Fibroblast of lung (primary cell): ENCODE measurements at regions not wholly inside any gene's neighbourhood (a gene's known extent, or its start where the extent isn't known, plus 50 kb on each side); places are given as distances from the start of the nearest gene placed in this dataset.

Experiments used
- DNase-seq, 2 donors: peaks; one replicate each; pipeline versions ENCODE4 v3.0.0 to v3.0.0-alpha.2; 2010; ENCODE audit warnings: low read depth in 2 of 2
- H2AFZ ChIP-seq: 2 replicates; pipeline ENCODE4 v1.5.1; 2012; ENCODE audit warnings: low read length, control low read depth, inconsistent platforms
- H3K27ac ChIP-seq: 2 replicates; pipeline ENCODE4 v1.5.1; 2011; ENCODE audit warnings: low read length, control low read depth; ENCODE audit not compliant: insufficient read depth
- H3K27me3 ChIP-seq: 2 replicates; pipeline ENCODE4 v1.5.1; 2011; ENCODE audit warnings: mild to moderate bottlenecking, low read length; ENCODE audit not compliant: control insufficient read depth, insufficient read depth
- H3K36me3 ChIP-seq: 2 replicates; pipeline ENCODE4 v1.5.1; 2011; ENCODE audit warnings: low read length; ENCODE audit not compliant: control insufficient read depth, insufficient read depth
- H3K4me1 ChIP-seq: 2 replicates; pipeline ENCODE4 v1.5.1; 2011; ENCODE audit warnings: low read length; ENCODE audit not compliant: control insufficient read depth, insufficient read depth; ENCODE audit errors: extremely low read depth
- H3K4me2 ChIP-seq: 2 replicates; pipeline ENCODE4 v1.5.1; 2011; ENCODE audit warnings: low read length, control low read depth; ENCODE audit not compliant: insufficient read depth; ENCODE audit errors: extremely low read depth
- H3K4me3 ChIP-seq, 4 experiments: fragments of 200-600 bp in 1 of 4; sonication (generic) in 1 of 4; replicated peaks in 1 of 4; 2 replicates each; pipeline ENCODE4 v1.5.1; 2011 to 2016; ENCODE audit warnings: low read length in 4 of 4, low read depth in 3 of 4, mild to moderate bottlenecking in 3 of 4, control low read depth in 2 of 4, inconsistent platforms in 1 of 4, mixed read lengths in 1 of 4; ENCODE audit not compliant: insufficient read depth in 1 of 4; ENCODE audit errors: control extremely low read depth in 1 of 4
- H3K79me2 ChIP-seq: 2 replicates; pipeline ENCODE4 v1.5.1; 2012; ENCODE audit warnings: mild to moderate bottlenecking, low read length, inconsistent platforms; ENCODE audit not compliant: control insufficient read depth, insufficient read depth
- H3K9ac ChIP-seq: 2 replicates; pipeline ENCODE4 v1.5.1; 2011; ENCODE audit warnings: mild to moderate bottlenecking, low read length, control low read depth; ENCODE audit not compliant: insufficient read depth
- H3K9me3 ChIP-seq: 2 replicates; pipeline ENCODE4 v1.5.1; 2012; ENCODE audit warnings: low read depth, low read length; ENCODE audit not compliant: control insufficient read depth, insufficient read depth
- H4K20me1 ChIP-seq: 2 replicates; pipeline ENCODE4 v1.5.1; 2011; ENCODE audit warnings: low read length; ENCODE audit not compliant: control insufficient read depth, insufficient read depth; ENCODE audit errors: extremely low read depth
- EZH2 ChIP-seq: IDR thresholded peaks from 2 replicates; pipeline ENCODE4 v1.5.1; 2012; ENCODE audit warnings: low read length, control low read depth, mild to moderate bottlenecking; ENCODE audit errors: missing control alignments
- TF ChIP-seq, protein P1 (sequence below), 2 donors: IDR thresholded peaks in 1 of 2; conservative IDR thresholded peaks in 1 of 2; 1 replicate in 1 of 2; 2 replicates in 1 of 2; pipeline ENCODE4 v1.5.1; 2011 to 2012; ENCODE audit warnings: low read length in 2 of 2, control low read depth in 1 of 2, inconsistent platforms in 1 of 2, low read depth in 1 of 2, mild to moderate bottlenecking in 1 of 2

DNA sequence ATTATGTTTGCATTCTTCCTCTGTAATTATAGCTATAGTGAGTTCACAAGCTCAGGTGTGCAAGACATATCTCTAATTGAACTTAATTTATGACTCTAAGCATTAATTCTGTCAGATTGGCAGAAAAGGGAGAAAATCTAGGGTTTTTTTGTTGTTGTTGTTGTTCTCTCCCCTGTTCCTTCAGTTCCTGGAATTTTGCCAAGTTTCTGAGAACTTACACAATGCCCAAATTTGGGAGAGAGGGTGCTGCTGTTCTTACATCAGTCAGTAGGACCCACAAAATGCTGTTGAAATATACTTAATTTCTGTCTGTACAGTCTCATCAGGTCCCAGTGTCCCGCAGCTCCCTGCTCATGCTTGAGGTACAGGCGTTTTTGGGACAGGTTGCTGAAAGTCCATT lies 221.8 kb upstream of the RBMS1 start:
- Histone ChIP-seq H2AFZ (no peak overlapping the region), H3K4me1 (peaks cover 2% of the 10 kb centered on the region), H3K27ac (no peak overlapping the region), H3K4me2 (no peak overlapping the region), H3K9ac (no peak overlapping the region), H3K36me3 (no peaks in the 10 kb centered on the region), H4K20me1 (no peaks in the 10 kb centered on the region), H3K79me2 (no peaks in the 10 kb centered on the region), H3K27me3 (no peaks in the 10 kb centered on the region), H3K9me3 (no peaks in the 10 kb centered on the region), H3K4me3 (no peak overlapping the region)
- DNase-seq, result peak in 1 of 2 donors; percentile 36
- TF ChIP-seq EZH2, result no peak
- TF ChIP-seq, protein P1, sequence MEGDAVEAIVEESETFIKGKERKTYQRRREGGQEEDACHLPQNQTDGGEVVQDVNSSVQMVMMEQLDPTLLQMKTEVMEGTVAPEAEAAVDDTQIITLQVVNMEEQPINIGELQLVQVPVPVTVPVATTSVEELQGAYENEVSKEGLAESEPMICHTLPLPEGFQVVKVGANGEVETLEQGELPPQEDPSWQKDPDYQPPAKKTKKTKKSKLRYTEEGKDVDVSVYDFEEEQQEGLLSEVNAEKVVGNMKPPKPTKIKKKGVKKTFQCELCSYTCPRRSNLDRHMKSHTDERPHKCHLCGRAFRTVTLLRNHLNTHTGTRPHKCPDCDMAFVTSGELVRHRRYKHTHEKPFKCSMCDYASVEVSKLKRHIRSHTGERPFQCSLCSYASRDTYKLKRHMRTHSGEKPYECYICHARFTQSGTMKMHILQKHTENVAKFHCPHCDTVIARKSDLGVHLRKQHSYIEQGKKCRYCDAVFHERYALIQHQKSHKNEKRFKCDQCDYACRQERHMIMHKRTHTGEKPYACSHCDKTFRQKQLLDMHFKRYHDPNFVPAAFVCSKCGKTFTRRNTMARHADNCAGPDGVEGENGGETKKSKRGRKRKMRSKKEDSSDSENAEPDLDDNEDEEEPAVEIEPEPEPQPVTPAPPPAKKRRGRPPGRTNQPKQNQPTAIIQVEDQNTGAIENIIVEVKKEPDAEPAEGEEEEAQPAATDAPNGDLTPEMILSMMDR (conservative IDR thresholded peaks at IDR 0.05 in 1 of 2, IDR thresholded peaks at IDR 0.05 in 1 of 2; ENCODE audit: low read depth in 1 of 2, low read length in 2 of 2), result no peak

DNA sequence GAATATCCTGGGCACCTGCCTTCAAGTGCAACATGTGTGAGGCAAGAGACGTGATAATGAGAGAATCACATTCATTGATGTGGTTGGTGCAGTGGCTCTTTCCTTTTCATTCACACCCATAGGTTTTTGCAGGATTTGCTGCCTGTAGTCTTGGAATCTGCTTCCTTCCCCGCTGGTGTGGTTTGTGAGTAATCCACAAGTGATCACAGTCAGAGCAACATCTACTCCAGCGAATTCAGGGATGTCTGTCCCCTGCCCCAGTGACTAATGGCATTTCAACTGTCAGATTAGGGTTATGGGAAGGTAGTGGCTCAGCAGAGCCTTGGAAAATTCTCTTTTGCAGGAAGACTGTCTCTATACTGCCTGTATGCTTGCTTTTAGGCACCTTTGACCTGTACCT lies 225.5 kb upstream of the RBMS1 start:
- DNase-seq, result peak in 1 of 2 donors; percentile 78
- H3K4me3 ChIP-seq, result no peak overlapping the region
- no peaks in the 10 kb centered on the region for H3K36me3 ChIP-seq
- peaks cover 2% of the 10 kb centered on the region for H3K4me1 ChIP-seq
- no peak overlapping the region for H2AFZ ChIP-seq
- TF ChIP-seq, protein P1 (conservative IDR thresholded peaks at IDR 0.05 in 1 of 2, IDR thresholded peaks at IDR 0.05 in 1 of 2; ENCODE audit: low read depth in 1 of 2, low read length in 2 of 2), result no peak
- TF ChIP-seq EZH2, result no peak
- H3K4me2 ChIP-seq, result no peak overlapping the region
- H3K27me3 ChIP-seq, result no peaks in the 10 kb centered on the region
- no peaks in the 10 kb centered on the region for H3K79me2 ChIP-seq
- H4K20me1 ChIP-seq, result no peaks in the 10 kb centered on the region
- H3K27ac ChIP-seq, result no peak overlapping the region
- H3K9me3 ChIP-seq, result no peaks in the 10 kb centered on the region
- no peak overlapping the region for H3K9ac ChIP-seq

GRCh38 chr2:160720098-160720497 lies 226.5 kb upstream of the RBMS1 start:
- Histone ChIP-seq H3K36me3 (no peaks in the 10 kb centered on the region), H3K4me1 (peaks cover 2% of the 10 kb centered on the region), H3K9me3 (no peaks in the 10 kb centered on the region), H3K27me3 (no peaks in the 10 kb centered on the region), H3K27ac (no peak overlapping the region), H3K4me3 (no peak overlapping the region), H3K9ac (no peak overlapping the region), H3K79me2 (no peaks in the 10 kb centered on the region), H2AFZ (no peak overlapping the region), H3K4me2 (no peak overlapping the region), H4K20me1 (no peaks in the 10 kb centered on the region)
- no peak for DNase-seq
- TF ChIP-seq, protein P1 (conservative IDR thresholded peaks at IDR 0.05 in 1 of 2, IDR thresholded peaks at IDR 0.05 in 1 of 2; ENCODE audit: low read depth in 1 of 2, low read length in 2 of 2), result no peak
- TF ChIP-seq EZH2, result no peak
